Stimulated activated naive CD4-positive, alpha-beta T cell treated with Interleukin-2 at 50 U/mL for 16 hours (primary cell): ENCODE measurements at regions not wholly inside any gene's neighbourhood (a gene's known extent, or its start where the extent isn't known, plus 50 kb on each side); places are given as distances from the start of the nearest gene placed in this dataset.
"Not testable (repeated sequence)": the region's sequence is repeated elsewhere in the genome, so short reads cannot be mapped to it uniquely, and the experiment has no call there.

Experiments used
- DNase-seq: peaks from one replicate; lab custom pipeline; 2025; lab: John Stamatoyannopoulos, UW

DNA sequence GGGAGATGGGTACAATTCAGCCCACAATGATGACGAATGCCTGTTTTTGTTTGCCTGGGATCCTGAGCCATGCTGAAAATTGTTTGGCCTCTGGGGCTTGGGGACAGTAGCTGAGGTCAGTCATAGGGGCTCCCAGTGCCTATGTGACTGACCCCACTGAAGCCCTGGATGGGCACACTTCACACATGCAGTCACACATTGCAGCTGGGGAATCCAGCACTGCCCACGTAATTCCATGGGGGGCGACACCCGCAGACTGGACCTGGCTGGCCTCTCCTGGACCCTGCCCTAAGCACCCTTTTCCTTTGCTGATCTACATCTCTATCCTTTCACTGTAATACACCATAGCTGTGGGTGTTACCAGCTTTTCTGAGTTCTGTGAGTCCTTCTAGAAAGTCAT, 295.2 kb upstream of the HS6ST1 start:
- DNase-seq, result no peak

DNA sequence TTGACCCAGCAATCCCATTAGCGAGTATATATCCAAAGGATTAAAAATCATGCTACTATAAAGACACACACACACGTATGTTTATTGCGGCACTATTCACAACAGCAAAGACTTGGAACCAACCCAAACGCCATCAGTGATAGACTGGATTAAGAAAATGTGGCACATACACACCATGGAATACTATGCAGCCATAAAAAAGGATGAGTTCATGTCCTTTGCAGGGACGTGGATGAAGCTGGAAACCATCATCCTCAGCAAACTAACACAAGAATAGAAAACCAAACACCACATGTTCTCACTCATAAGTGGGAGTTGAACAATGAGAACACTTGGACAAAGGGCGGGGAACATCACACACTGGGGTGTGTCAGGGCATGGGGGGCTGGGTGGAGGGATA, 296.2 kb upstream of the HS6ST1 start:
- DNase-seq, result not testable (repeated sequence)

DNA sequence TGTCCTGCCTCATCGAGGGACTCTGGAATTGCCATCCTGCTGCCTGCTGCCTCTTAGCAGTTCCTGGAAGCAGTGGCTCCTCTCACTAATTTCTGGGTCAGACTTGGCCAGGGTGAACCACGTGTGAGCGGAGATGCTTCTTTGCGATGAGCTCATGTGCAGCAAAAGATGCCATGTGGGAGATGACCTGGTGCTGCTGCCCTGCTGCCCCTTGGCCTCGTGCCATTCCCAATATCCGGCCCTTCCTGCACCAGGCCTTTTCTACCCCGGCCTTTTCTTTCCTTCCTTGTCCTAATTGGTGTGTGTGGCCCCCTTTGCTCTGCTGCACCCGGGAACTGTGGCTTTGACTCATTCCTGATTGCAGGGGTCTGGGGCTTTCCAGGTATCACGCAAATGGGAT, 296.9 kb upstream of the HS6ST1 start:
- DNase-seq, result no peak

DNA sequence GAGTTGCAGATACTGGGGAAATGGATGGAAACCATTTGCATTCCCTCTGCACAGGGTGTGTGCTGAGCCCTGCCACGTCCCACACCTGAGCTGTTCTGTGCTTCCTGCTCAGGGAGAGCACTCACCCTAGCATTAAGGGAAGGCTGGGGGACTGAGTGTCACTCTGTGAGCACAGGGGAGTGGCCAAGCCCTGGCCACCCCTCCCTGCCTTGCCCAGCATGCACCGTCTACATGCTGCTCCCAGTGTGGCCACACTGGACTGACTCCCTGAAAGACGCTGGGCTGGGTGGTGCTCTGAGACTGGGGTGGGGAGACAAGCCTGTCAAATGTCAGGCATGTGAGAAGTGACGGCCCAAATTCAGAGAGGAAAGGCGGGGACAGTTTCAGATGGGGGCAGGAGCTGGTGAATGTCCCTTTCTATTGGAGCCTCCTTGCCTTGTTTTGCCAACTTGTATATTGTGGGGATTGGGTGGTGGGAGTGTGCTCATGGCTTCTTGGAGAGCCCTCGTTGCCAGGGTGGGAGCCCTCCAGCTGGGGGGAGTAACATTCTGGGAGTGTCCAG, 298.4 kb upstream of the HS6ST1 start:
- DNase-seq, result no peak

DNA sequence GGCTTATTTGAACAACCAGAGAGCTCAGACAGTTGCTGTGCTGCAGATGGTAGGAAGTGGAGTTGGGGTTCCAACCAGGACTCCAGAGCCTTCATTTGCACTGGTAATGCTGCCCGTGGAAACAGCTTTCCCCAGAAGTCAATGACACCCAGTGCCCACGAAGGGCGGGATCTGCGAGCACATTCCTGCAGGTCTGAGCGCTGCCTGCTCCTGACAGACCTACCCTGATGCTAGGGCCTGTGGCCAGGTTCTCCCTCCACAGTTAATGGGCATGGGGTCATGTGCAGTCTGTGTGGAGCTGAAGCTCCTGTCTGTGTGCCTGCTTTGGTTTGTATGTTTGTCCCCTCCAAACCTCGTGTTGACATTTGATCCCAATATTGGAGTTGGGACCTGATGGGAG, 299.0 kb upstream of the HS6ST1 start:
- DNase-seq, result no peak

DNA sequence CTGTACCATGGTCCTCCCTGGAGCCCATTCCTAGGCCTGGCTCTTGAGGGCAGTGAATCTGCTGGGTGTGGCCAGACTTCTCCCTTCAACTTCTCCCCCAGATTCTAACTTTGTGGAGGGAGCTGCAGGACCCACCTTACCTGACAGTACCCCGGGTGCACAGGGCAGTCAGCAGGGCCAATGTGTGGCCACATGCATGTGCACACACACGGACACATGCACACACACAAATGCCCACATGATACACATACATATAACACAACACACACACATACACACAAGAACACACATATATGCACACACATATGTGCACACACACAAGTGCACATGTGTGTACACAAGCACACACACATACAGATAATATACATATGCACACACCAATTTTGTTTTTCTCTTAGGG, 300.0 kb upstream of the HS6ST1 start:
- no peak for DNase-seq

DNA sequence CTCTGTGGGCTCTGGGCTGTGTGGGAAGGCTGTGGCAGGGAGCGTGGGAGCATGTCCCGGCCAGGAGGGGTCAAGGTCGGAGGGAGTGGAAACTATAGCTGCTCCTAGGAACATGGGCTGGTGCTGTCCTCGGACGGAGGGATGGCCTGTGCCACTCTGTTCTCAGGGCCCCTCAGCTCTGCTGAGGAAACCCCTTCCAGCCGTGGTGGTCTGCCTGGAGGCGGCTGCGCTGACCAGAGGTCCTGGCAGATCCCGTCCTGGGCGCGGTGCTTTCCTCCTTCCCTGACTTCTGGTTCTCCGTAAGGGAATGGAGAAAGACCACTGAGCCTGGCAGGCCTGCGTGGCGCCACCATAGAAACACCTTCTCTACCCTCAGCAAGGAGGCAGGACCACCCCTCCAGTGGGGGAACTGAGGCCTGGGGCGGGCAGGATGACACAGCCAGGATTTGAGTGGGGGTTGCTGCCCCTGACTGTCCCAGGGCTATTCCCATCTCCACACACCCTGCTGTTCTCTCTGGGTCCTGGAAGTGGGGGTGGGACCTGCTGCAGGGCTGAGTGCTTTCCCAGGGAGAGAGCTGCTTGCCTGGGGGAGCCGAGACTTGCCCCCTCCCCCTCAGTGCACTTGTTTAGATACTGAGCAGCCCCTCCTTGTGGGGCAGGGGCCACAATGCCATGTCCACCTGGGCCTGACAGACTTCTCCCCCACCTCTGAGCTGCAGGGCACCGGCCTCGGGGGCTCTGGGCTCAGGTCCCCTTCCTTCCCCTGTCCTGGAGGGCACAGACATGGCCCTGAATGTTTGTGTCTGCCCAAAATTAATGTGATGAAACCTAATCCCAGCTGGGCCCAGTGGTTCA, 301.0 kb upstream of the HS6ST1 start:
- DNase-seq, result no peak

- no peak for DNase-seq
Measured at GRCh38 chr2:128621074-128621473, 302.4 kb upstream of the HS6ST1 start.

DNA sequence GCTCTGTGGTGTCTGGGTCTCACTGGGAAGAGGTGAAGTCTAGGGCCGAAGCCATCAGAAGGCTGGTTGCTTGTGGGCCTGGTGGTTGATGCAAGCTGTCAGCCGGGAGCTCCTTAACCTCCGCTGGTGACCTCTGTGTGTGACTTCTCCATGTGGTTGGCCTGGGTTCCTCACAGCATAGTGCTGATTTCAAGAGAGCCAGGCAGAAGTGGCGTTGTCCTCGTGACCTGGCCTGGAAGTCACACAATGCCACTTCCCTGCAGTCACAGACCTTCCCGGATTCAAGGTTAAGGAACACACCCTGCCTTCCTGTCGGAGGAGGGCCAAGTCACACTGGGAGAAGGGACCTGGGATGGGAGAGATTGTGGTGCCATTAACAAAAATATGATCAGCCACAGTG, 303.7 kb upstream of the HS6ST1 start:
- no peak for DNase-seq

DNA sequence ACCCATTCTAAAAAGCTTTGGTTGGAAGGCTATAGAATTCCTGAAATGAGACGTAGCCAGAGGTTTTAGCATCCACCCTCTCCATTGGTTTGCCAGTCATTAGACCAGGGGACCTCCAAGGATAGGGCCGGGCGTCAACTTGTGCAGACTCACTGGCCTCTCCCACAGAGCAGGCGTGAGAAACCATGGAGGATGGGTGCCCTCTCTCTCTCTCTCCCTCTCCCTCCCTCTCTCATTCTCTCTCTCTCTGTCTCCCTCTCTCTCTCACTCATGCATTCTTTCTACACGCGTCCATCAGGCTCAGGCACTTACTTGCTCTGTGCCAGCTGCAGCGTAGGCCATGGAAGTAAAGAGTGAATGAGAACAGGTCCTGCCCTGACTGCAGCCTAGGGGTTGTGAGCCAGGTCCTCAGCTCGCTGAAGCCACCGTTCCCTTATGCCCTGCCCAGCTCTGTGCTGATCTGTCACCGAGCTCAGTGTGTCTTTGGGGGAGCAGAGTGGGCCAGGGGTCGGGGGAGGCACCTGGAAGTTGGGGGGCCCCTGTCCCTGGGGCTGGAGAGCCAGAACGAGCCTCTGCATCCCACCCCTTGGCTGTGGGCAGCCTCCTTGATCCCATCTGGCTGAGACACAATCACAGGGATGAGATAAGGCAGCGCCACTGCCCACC, 304.4 kb upstream of the HS6ST1 start:
- DNase-seq, result no peak

- DNase-seq, result no peak
Measured at GRCh38 chr2:128623776-128624761, 305.4 kb upstream of the HS6ST1 start.

DNA sequence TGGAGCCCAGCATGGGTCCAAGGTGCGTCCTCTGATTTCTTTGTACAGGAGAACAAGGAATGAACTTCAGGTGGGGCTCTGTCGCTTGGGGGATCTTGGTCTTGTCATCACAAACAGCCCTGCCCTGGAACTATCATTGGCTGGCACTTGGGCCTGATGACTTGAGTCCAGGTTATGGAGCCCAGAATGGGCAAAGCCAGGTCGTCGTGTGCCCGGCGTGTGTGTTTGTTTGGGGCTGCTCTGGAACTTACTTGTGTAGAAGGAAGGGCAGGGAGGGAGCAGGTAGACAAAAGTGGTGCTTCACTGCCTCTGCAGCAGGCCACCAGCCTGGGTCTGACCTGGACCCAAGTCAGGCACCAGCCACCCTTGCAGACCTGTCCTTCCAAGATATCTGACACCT, 306.3 kb upstream of the HS6ST1 start:
- DNase-seq, result no peak

DNA sequence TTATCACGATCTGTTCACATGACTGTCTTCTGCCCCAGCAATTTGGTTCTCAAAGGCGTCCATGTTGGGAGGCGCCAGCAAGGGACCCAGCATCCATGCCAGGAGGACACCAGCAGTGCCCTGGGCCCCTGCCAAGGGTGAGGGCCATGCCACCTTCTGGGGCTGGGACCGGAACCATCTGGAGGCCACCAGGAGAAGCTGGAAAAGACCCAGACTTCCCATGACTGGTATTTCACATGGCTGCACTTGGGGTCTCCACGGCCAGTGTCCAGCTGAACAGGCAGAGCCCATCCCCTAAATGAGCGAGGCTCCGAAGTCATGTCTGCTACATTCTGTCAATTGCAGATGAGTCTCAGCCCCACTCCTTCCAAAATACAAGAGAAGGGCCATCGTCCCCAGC, 306.8 kb upstream of the HS6ST1 start:
- DNase-seq, result no peak

- no peak for DNase-seq
Measured at GRCh38 chr2:128625963-128626759, 307.5 kb upstream of the HS6ST1 start.

GRCh38 chr2:128626760-128627511, 308.3 kb upstream of the HS6ST1 start:
- no peak for DNase-seq

GRCh38 chr2:128628206-128628605, 309.5 kb upstream of the HS6ST1 start:
- no peak for DNase-seq

- DNase-seq, result no peak
Measured at GRCh38 chr2:128628996-128629395, 310.3 kb upstream of the HS6ST1 start.

DNA sequence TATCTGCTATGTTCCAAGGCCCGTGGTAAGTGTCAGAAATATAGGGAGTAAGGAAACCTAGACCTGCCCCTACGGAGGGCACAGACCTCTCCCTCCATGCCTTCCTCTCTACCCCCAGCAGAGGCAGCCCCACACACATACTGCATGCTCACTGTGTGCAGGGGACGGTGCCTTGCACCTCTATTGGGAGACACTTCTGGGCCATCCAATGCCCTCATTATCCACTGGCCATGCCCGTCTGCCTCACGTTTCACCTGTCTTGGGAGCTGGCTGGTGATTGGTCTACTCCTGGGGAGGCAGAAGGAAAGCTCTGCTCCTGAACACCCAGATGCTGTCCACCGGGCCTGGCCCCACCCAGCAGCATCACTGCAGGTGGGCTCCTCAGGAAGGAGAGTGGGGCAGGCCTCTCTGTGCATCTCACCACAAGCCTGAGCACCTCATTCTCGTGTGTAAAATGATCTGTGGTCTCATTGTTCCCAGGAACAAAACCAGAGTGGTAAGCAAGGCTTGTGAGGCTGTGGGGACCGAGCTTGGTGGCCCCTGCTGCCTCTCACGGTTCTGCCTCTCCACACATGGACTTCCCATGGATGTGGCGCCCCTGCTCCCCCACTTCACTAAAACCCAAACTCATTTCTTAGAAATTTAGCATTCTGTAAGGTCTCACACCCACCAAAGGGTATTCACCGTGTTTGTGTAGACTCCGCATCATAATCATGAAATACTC, 312.5 kb upstream of the HS6ST1 start:
- DNase-seq, result no peak

DNA sequence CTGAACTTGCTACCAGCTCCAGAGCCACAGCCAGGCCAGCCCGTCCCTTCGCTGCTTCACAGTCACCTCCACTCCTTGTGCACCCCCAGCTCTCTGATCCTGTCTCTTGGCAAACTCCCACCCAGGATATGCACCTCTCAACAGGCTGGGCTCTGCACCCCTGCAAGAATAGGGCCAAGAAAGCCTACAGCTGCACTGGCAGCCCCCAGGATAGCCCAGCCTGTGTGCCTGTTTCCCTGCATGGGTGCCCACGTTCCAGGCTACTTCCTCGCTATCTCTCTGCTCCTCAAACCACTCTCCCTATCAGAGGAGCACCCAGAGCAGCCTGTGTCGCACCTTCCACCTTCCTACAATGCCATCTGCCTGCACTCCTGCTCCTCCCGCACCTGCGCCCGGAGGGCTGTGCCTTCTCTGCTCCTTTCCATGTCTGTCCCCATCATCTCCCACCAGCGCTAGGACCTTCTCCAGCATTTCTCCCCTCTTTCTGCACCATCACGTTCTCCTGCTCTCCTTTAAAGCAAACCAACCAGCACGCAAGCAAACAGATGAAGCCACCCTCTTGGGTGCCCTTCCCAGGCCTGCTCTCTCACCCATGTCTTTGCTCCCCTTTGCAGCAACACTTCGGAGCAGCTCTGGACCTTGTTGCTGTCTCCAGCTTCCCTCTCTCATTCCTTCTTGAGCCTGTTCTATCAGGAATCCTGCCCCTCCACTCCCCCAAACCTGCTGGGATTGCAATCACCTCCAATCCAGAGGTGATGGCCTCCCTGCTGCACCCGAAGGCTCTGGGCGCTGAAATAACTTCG, 313.2 kb upstream of the HS6ST1 start:
- DNase-seq, result no peak
